GM12878 (cell line): ENCODE measurements at regions not wholly inside any gene's neighbourhood (a gene's known extent, or its start where the extent isn't known, plus 50 kb on each side); places are given as distances from the start of the nearest gene placed in this dataset.

Source experiments
- ATAC-seq: fragments of 200-7000 bp; cut with Tn5 transposase; 3 replicates; pipeline ENCODE4 v1.9.1; 2020; ENCODE audit warnings: mild to moderate bottlenecking, moderate library complexity
- BruUV-seq: library from RNA; stranded (reverse); fragments of 400-500 nt; replicated peaks from 2 replicates; lab custom pipeline; 2021; lab: Mats Ljungman, UMichigan
- CTCF ChIA-PET: fragments of 300-600 bp; sonication (Branson Sonifier 250); formaldehyde crosslinking; extraction: SDS; loops from one replicate; lab custom pipeline; 2021; ENCODE audit warnings: inconsistent platforms; lab: Yijun Ruan, JAX
- POLR2A ChIA-PET: fragments of 350-600 bp; formaldehyde crosslinking; extraction: SDS; loops from one replicate; lab custom pipeline; 2021; ENCODE audit warnings: inconsistent platforms; lab: Charles Lee
- RAD21 ChIA-PET: fragments of 300-600 bp; sonication (Branson Sonifier 250); formaldehyde crosslinking; loops from one replicate; lab custom pipeline; 2023; ENCODE audit warnings: antibody characterized with exemption; ENCODE audit not compliant: unreplicated experiment; lab: Charles Lee
- SMC1A ChIA-PET: fragments of 300-600 bp; sonication (Branson Sonifier 250); formaldehyde crosslinking; loops from one replicate; lab custom pipeline; 2023; ENCODE audit not compliant: unreplicated experiment, uncharacterized antibody; lab: Charles Lee
- DNase-seq: peaks from one replicate; pipeline ENCODE4 v3.0.0-alpha.2; 2011; ENCODE audit warnings: low read depth, low spot score
- FAIRE-seq: peaks from 3 replicates; lab custom pipeline; 2011; peaks lifted over from hg19 to GRCh38; lab: Jason Lieb, UNC
- H2AFZ ChIP-seq: 2 replicates; pipeline ENCODE4 v1.6.0; 2011; ENCODE audit warnings: low read depth, low read length, control low read depth; ENCODE audit not compliant: control insufficient read depth
- H3K27ac ChIP-seq: 2 replicates; pipeline ENCODE4 v1.5.1; 2011; ENCODE audit warnings: control low read depth; ENCODE audit not compliant: control insufficient read depth, insufficient read depth
- H3K27me3 ChIP-seq, 2 experiments: replicated peaks in 1 of 2; 2 replicates each; pipeline versions ENCODE4 v1.6.0 to v1.6.1; 2011; ENCODE audit warnings: low read length in 1 of 2; ENCODE audit not compliant: control insufficient read depth in 2 of 2, insufficient read depth in 2 of 2
- H3K36me3 ChIP-seq, 2 experiments: 2 replicates each; pipeline ENCODE4 v1.5.1; 2011; ENCODE audit warnings: low read length in 1 of 2; ENCODE audit not compliant: control insufficient read depth in 2 of 2, insufficient read depth in 2 of 2
- H3K4me1 ChIP-seq: 2 replicates; pipeline ENCODE4 v1.6.1; 2011; ENCODE audit warnings: mild to moderate bottlenecking, low read length, moderate library complexity, mixed read lengths; ENCODE audit not compliant: control insufficient read depth, insufficient read depth
- H3K4me2 ChIP-seq: 2 replicates; pipeline ENCODE4 v1.6.0; 2011; ENCODE audit warnings: control low read depth; ENCODE audit not compliant: control insufficient read depth, insufficient read depth
- H3K4me3 ChIP-seq: fragments of 200-600 bp; sonication (generic); 2 replicates; pipeline ENCODE4 v1.5.1; 2016
- H3K79me2 ChIP-seq: 2 replicates; pipeline ENCODE4 v1.6.0; 2011; ENCODE audit warnings: low read length; ENCODE audit not compliant: control insufficient read depth, insufficient read depth
- H3K9ac ChIP-seq: 2 replicates; pipeline ENCODE4 v1.8.0; 2011; ENCODE audit warnings: low read length, control low read depth, mixed read lengths; ENCODE audit not compliant: control insufficient read depth, insufficient read depth
- H3K9me3 ChIP-seq: replicated peaks from 3 replicates; pipeline ENCODE4 v1.5.1; 2011; ENCODE audit warnings: mild to moderate bottlenecking, low read length; ENCODE audit not compliant: control insufficient read depth, insufficient read depth
- H4K20me1 ChIP-seq: 2 replicates; pipeline ENCODE4 v1.6.0; 2011; ENCODE audit not compliant: control insufficient read depth, insufficient read depth
- E2F4 ChIP-seq: IDR thresholded peaks from 2 replicates; pipeline ENCODE4 v1.6.1; 2012; ENCODE audit warnings: low read depth, low read length, improper control_type of control experiment
- ESRRA ChIP-seq: IDR thresholded peaks from 2 replicates; pipeline ENCODE4 v1.6.1; 2012; ENCODE audit warnings: mild to moderate bottlenecking, low read length, improper control_type of control experiment
- FOS ChIP-seq: IDR thresholded peaks from 3 replicates; pipeline ENCODE4 v1.6.1; 2011; ENCODE audit warnings: borderline replicate concordance; ENCODE audit not compliant: insufficient read length; ENCODE audit errors: extremely low read depth
- REST ChIP-seq: IDR thresholded peaks from 2 replicates; pipeline ENCODE4 v1.6.1; 2012; ENCODE audit warnings: mild to moderate bottlenecking, low read depth, low read length
- SRF ChIP-seq, 2 experiments: IDR thresholded peaks; 2 replicates each; pipeline ENCODE4 v1.6.1; 2011; ENCODE audit warnings: low read depth in 2 of 2, low read length in 2 of 2, mild to moderate bottlenecking in 1 of 2, moderate library complexity in 1 of 2
- WGBS: methylation state at CpG from one replicate; pipeline ENCODE4 v1.1.6; 2016; ENCODE audit warnings: low lambda C conversion rate; ENCODE audit not compliant: insufficient replicate concordance, insufficient coverage; ENCODE audit errors: missing lambda C conversion rate; 5-methylcytosine and 5-hydroxymethylcytosine counted together
- in situ Hi-C: fragments of 300-500 bp; cut with MboI; formaldehyde crosslinking; loops from 9 replicates; pipeline ENCODE4 v1.14.3; 2018; ENCODE audit warnings: mixed read lengths
- intact Hi-C: fragments of 100-400 bp; cut with micrococcal nuclease; formaldehyde crosslinking; loops from one replicate; pipeline ENCODE4 v1.14.2; 2022; ENCODE audit not compliant: unreplicated experiment

- TF ChIP-seq REST (no peak), E2F4 (no peak), ESRRA (no peak)
Measured at GRCh38 chr18:10044054-10044453, 130.2 kb downstream of the VAPA start (continued).

GRCh38 chr18:10045296-10045891 is 131.6 kb downstream of the VAPA start:
- 47% methylated on average over 23 of the region's 23 CpGs for WGBS
- Histone ChIP-seq H3K9ac (no peak overlapping the region), H3K4me1 (no peaks in the 10 kb centered on the region), H3K27me3 (peaks cover 2 to 3% of the 10 kb centered on the region in 2 experiments; a peak in 1 of 4 replicates), H3K79me2 (no peaks in the 10 kb centered on the region), H3K9me3 (no peaks in the 10 kb centered on the region), H2AFZ (no peak overlapping the region), H3K27ac (no peak overlapping the region), H4K20me1 (no peaks in the 10 kb centered on the region), H3K4me2 (no peak overlapping the region), H3K4me3 (no peak overlapping the region), H3K36me3 (no peaks in the 10 kb centered on the region)
- BruUV-seq = no TSS peak
- ChIA-PET CTCF (interaction anchor here (0.7 kb wide), 1 partner anchor 485 kb away, joined by 3 read pairs; no protein-coding TSS in a partner anchor), RAD21 (no interaction called here), POLR2A (no interaction called here), SMC1A (interaction anchor here (1.3 kb wide), 1 partner anchor 73 kb away, joined by 4 read pairs; no protein-coding TSS in a partner anchor)
- no peak for DNase-seq
- ATAC-seq = no peak
- TF ChIP-seq SRF (IDR thresholded peaks at IDR 0.05; ENCODE audit: low read depth in 2 of 2, low read length in 2 of 2) = no peak
- no peak for TF ChIP-seq FOS
- FAIRE-seq = no peak
- intact Hi-C loops (no loop called here), in situ Hi-C loops (no loop called here)
